Activated CD8-positive, alpha-beta memory T cell treated with anti-CD3 and anti-CD28 coated beads for 1 hour (primary cell): ENCODE measurements at regions not wholly inside any gene's neighbourhood (a gene's known extent, or its start where the extent isn't known, plus 50 kb on each side); places are given as distances from the start of the nearest gene placed in this dataset.
"Not testable (repeated sequence)": the region's sequence is repeated elsewhere in the genome, so short reads cannot be mapped to it uniquely, and the experiment has no call there.

ENCODE experiments used
- DNase-seq, 2 donors: peaks; one replicate each; pipeline ENCODE4 v3.0.0-alpha.2; 2020; ENCODE audit warnings: low read depth in 1 of 2; ENCODE audit errors: extremely low read depth in 1 of 2

DNA sequence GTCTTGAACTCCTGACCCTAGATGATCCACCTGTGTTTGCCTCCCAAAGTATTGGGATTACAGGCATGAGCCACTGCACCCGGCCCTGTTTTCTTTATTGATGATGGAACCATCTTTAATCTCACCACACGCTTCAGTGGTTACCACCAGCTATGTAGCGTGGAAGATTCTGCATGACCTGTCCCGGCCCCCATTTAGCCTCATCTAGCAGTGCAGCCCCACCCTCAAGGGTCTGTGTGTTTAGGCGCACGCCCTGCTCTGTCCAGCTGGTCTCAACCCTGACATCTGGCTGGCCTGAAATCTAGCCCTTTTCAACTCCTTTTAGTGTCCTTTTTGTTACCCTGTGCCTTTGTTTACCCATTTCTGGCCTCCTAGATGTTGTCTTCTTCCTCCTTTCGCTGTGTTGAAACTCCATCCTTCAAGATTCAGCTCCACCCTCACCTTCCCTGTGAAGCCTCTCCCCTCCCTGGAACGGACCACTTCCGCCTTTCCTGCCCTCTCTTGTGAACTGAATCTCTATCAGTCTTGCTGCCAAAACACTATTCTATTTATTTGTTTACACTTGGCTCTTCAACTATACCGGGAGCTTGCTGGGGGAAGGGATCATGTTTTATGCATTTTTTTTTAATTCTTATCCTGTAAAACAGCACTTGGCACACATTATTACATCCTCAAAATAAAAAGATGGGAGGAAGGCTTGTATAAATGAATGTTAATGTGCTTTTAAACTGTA lies 101.0 kb upstream of the MTHFD1L start:
- DNase-seq = no peak

- no peak for DNase-seq
Observed at GRCh38 chr6:150765067-150765764, 100.3 kb upstream of the MTHFD1L start.

DNA sequence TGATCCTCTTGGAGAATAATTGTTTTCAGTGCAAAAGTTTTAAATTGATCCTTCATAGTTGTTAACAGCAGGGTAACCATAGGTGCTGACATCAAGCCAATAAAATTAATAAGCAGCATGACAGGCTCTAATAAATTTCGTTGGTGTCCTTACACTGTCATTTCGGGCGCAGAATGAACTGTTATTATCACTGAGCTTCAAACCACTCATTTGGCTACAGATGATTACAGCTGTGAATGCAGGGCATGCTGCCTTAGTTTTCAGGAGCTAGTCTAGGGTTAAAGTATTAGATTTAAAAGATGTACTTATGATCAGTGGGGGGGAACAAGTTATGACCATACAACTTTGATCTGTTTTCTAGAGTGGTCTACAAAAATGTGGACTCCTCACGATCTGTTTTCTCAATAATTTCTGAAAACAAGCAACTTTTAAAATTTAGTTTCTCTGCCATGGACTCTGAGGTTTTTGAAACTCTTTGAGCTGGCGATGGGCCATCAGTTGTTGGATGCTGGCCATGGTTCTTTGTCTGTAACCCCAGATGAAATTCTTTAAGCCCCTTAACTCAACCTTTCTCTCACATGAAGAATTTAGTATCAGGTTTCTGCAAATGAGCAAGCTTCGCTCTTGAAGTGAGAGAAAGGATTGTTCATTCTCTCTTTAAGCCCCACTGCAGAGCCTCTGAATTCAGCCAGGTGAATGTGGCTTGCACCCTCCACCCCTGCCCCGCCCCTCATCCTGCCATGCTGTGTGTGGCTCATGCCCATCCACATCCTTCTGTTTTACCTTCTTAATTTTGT lies 99.1 kb upstream of the MTHFD1L start:
- DNase-seq = no peak

DNA sequence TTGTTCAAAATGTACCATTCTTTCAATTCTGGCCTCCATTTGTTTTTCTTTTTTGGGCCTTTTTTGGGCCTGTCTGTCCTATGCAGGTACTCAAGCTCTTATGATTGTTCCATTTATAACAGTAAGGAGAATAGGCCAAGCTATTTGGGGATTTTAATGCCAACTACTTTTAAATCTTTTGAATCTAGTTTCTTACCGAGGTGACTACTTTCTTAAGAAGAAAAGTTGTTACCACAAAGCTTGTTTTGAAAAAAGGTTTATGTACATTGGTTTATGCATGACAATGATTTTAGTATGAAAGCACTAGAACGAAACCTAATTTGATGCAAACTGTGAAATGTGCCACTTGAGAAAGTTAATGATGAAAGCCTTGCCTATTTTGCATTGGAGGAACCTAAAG lies 98.3 kb upstream of the MTHFD1L start:
- no peak for DNase-seq

GRCh38 chr6:150767571-150768018 lies 97.9 kb upstream of the MTHFD1L start:
- DNase-seq = no peak

- no peak for DNase-seq
Observed at GRCh38 chr6:150770637-150771036, 94.9 kb upstream of the MTHFD1L start.

DNA sequence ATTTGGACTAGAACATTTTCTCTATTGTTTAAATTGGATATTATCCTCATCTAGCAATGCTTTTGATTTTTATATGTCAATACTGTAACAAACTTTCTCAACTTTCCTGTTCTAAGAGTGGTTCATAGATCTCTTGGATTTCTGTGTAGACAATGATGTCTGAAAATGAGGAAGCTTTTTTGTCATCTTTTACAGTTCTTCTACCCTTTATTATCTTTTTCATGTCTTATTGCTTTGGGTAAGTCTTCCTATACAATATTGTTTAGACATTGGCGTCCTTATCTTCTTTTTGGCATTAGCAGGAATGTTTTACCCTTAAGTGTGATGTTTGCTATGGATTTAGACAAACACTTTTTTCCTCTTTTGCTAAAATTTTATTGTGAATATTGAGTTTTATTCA lies 91.5 kb upstream of the MTHFD1L start:
- DNase-seq = no peak

DNA sequence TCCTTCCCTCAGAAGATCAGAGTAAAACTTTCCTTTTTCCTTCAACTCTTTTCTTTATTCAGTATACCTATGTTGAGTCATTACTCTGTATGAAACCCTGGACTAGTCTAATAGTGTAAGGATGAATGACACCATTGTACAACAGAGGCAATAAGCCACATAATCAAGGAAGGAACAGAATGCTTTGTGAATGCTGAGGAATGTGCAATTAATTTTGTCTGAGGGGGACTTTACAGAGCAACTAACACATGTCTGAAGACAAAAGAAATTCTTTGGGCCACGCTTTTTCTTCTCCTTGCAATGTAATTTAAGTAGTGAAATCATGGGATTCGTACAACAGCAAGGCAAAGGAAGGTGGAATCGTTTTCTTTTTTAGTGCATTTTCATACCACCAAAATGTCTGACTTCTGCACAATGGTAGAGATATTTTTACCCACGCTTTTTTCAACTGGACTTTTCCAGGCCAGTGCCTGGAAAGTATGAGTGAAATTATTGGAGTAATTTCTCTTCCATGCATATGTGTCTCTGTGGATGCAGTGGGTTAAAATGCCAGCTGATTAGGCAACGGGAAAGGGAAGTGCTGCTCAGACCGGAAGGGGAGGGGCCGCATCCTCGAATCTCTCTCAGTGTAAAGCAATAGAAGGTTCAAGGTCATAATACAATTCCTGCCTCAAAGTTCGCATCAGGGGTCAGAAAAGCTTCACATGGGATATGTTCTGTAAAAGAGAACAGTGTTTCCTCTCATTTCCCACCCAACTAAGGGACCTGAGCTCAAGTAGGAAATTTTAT lies 89.9 kb upstream of the MTHFD1L start:
- DNase-seq = no peak

- DNase-seq = no peak
Observed at GRCh38 chr6:150777736-150778135, 87.8 kb upstream of the MTHFD1L start.

DNA sequence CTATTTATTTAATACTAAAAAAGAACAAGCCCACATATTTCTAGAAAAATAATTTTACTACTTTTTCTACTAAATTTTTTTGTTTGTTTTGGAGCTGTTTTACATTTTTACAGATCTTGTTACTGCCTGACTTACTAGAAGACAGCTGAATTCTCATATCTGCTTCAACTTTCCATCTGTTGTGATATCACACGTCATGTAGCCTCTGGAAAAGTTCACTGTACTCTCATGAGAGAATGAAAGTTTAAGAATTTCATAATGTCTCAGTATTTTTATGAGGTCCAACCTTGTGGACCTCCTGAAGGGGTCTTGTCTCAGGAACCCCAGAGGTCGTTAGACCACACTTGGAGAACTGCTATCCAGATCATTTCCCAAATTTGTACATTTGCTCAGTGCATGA lies 81.7 kb upstream of the MTHFD1L start:
- no peak for DNase-seq

- DNase-seq = no peak
Observed at GRCh38 chr6:150787429-150787828, 78.1 kb upstream of the MTHFD1L start.

- DNase-seq = no peak
Observed at GRCh38 chr6:150788089-150788488, 77.4 kb upstream of the MTHFD1L start.

GRCh38 chr6:150789906-150790305 lies 75.6 kb upstream of the MTHFD1L start:
- not testable (repeated sequence) for DNase-seq

- DNase-seq = no peak
Observed at GRCh38 chr6:150791717-150792116, 73.8 kb upstream of the MTHFD1L start.

GRCh38 chr6:150797949-150798348 lies 67.6 kb upstream of the MTHFD1L start:
- DNase-seq = no peak

DNA sequence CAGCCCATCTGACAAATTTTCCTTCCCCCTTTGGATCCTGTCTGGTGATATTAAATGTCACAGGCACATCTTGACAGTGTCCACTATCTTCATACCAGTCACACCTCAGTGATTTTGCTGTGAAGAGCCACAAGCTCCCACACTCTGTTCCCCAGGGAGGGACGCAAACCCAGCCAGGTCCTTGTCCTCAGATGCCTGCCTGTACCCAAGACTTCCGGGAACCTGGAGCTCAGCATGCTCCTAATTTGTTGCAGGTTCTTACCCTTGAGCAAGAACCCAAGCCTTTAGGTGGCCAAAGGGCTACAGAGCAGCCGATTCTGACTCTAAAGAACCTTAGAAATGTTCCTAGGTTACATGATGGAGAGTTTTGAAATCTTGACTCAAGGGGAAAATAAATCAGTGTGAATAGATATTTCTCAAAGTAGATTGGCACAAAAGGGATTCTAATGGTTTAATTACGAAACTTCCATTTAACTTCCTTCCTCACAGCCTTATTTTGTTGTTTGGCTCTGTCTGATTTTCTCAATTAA lies 66.2 kb upstream of the MTHFD1L start:
- no peak for DNase-seq

GRCh38 chr6:150800674-150801314 lies 64.7 kb upstream of the MTHFD1L start:
- DNase-seq = no peak

DNA sequence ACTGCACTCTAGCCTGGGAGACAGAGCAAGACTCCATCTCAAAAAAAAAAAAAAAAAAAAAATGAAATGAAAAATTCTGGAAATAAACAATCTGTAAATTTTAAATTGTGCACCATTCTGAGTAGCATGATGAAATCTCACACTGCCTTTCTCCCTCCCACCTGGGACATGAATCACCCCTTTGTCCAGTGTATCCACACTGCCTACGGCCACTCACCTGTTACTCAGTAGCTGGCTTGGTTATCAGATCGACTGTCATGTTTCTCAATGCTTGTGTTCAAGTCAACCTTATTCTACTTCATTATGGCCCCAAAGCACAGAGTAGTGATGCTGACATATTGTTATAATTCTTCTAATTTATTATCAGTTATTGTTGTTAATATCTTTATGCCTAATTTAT lies 58.7 kb upstream of the MTHFD1L start:
- no peak for DNase-seq

DNA sequence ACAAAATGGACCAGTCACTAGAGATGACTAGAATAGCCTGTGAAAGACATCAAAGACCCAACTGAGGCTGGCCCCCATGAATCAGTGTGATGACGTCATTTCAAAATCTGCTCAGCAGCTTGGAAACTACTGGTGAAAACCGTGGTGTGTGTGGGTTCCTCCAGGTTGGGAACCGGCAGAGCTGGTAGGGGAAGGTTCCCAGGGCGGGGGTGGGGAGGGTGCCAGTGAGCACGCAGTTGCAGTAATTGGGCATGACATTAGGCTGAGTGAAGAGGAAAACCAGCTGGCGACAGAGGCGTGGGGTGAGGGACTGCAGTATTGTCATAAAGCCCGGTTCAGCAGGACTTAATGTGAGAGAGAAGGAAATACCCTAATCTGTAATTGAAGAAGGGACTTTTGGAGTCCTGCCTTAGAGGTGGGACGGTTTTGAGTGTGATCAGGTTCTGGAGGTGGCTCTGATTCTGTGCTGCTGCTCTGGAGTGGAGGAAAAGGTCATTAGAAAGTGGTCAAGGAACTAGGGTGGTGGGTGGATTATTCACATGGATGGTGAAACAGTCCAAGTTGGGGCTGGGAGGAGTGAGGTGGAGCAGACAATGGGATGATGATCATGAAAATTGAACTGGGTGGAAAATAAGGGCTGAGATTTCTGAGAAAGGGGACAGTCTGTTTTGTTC lies 52.0 kb upstream of the MTHFD1L start:
- DNase-seq = no peak

DNA sequence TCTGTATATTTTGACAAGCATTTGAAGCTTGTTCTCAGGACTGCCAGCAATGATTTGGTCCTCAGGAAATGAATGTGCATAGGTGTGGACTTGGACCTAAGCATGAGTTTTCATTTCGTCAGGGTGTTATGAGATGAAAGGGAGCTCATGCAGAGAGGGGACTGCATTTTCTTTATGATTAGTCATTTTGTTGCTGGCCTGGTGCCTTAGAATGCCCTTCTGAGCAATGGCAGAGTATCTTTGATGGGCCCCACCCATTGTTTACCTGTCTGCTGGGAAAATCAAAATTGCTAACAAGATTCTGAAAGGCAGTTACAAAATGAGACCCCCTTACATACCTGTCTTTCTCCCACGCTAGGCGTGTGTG lies 51.5 kb upstream of the MTHFD1L start:
- no peak for DNase-seq
